ENCODE measurements at regions not wholly inside any gene's neighbourhood (a gene's known extent, or its start where the extent isn't known, plus 50 kb on each side); places are given as distances from the start of the nearest gene placed in this dataset.

DNA sequence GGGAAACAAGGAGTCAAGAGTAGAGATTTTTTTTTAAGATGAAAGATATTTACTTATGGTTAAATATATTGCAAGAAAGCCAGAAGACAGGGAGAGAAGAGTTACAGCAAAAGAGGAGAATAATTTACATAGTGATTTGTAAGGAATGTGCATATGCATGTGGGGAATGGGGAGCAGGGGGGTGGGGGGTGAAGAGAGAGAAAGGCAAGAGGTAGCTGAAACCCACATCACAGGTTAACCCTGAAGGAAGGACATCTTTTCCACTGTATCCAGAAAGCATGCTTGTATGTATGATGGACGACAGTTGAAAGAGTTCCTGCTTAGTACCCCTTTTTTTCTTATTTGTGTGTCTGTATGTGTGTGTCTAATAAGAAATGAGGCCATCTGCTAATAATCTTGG is 371.9 kb downstream of the RAD51AP2 start (continued):
- no peak for TF ChIP-seq JUND (IDR thresholded peaks at IDR 0.05)

DNA sequence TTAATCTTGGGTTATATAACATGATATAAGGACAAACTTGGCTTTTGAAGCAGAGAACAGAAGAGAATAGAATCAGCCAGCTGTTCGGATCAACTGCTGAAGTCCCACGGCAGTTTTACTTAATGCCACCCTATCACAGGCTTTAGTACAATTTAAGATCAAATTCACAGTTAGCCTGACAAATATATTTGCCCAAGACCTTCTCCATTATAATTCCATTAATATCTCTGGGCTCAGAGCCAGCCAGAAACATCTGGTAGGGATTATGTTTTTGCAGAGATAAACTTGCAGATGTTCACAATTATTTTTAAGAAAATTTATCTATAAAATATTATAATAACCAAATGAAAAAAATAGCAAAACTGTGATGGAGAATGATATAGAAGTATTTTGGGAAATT is 381.4 kb downstream of the RAD51AP2 start:
- no peaks in the 10 kb centered on the region for H3K9me2 ChIP-seq (ENCODE audit: insufficient read depth)
- H3K4me1 ChIP-seq (ENCODE audit: control insufficient read depth in 1 of 2, insufficient read depth in 2 of 2, low read length in 2 of 2) = no peaks in the 10 kb centered on the region
- intact Hi-C loops (cut with micrococcal nuclease) = no loop called here
- no peak for TF ChIP-seq CBX3 (IDR thresholded peaks at IDR 0.05; ENCODE audit: low read depth)
- TF ChIP-seq, protein P1, sequence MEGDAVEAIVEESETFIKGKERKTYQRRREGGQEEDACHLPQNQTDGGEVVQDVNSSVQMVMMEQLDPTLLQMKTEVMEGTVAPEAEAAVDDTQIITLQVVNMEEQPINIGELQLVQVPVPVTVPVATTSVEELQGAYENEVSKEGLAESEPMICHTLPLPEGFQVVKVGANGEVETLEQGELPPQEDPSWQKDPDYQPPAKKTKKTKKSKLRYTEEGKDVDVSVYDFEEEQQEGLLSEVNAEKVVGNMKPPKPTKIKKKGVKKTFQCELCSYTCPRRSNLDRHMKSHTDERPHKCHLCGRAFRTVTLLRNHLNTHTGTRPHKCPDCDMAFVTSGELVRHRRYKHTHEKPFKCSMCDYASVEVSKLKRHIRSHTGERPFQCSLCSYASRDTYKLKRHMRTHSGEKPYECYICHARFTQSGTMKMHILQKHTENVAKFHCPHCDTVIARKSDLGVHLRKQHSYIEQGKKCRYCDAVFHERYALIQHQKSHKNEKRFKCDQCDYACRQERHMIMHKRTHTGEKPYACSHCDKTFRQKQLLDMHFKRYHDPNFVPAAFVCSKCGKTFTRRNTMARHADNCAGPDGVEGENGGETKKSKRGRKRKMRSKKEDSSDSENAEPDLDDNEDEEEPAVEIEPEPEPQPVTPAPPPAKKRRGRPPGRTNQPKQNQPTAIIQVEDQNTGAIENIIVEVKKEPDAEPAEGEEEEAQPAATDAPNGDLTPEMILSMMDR (IDR thresholded peaks at IDR 0.05 in 2 of 3, conservative IDR thresholded peaks at IDR 0.05 in 1 of 3; ENCODE audit: borderline replicate concordance in 1 of 3, insufficient read depth in 1 of 3, low read depth in 2 of 3, low read length in 2 of 3) = no peak
- TF ChIP-seq POLR2AphosphoS5 (IDR thresholded peaks at IDR 0.05; ENCODE audit: low read depth, low read length) = no peak
- no peak for TF ChIP-seq FOSL1 (IDR thresholded peaks at IDR 0.05; ENCODE audit: low read depth)
- TF ChIP-seq, protein P2, sequence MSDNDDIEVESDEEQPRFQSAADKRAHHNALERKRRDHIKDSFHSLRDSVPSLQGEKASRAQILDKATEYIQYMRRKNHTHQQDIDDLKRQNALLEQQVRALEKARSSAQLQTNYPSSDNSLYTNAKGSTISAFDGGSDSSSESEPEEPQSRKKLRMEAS (IDR thresholded peaks at IDR 0.05) = no peak
- no peak for TF ChIP-seq ZNF274 (IDR thresholded peaks at IDR 0.05; ENCODE audit: low read depth, low read length)
- no peak for TF ChIP-seq SP1 (IDR thresholded peaks at IDR 0.05; ENCODE audit: low read depth)
- no peak for TF ChIP-seq YY1 (IDR thresholded peaks at IDR 0.05; ENCODE audit: extremely low read depth, insufficient replicate concordance, low read depth, low read length)
- TF ChIP-seq, protein P3, sequence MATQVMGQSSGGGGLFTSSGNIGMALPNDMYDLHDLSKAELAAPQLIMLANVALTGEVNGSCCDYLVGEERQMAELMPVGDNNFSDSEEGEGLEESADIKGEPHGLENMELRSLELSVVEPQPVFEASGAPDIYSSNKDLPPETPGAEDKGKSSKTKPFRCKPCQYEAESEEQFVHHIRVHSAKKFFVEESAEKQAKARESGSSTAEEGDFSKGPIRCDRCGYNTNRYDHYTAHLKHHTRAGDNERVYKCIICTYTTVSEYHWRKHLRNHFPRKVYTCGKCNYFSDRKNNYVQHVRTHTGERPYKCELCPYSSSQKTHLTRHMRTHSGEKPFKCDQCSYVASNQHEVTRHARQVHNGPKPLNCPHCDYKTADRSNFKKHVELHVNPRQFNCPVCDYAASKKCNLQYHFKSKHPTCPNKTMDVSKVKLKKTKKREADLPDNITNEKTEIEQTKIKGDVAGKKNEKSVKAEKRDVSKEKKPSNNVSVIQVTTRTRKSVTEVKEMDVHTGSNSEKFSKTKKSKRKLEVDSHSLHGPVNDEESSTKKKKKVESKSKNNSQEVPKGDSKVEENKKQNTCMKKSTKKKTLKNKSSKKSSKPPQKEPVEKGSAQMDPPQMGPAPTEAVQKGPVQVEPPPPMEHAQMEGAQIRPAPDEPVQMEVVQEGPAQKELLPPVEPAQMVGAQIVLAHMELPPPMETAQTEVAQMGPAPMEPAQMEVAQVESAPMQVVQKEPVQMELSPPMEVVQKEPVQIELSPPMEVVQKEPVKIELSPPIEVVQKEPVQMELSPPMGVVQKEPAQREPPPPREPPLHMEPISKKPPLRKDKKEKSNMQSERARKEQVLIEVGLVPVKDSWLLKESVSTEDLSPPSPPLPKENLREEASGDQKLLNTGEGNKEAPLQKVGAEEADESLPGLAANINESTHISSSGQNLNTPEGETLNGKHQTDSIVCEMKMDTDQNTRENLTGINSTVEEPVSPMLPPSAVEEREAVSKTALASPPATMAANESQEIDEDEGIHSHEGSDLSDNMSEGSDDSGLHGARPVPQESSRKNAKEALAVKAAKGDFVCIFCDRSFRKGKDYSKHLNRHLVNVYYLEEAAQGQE (IDR thresholded peaks at IDR 0.05; ENCODE audit: low read depth) = no peak
- no peak for TF ChIP-seq TCF7L2 (IDR thresholded peaks at IDR 0.05; ENCODE audit: borderline replicate concordance, extremely low read depth, insufficient read depth, insufficient read length)
- no peak for TF ChIP-seq CEBPB (IDR thresholded peaks at IDR 0.05; ENCODE audit: low read depth)
- DNase-seq (ENCODE audit: low read depth, low spot score) = no peak
- H3K36me3 ChIP-seq (ENCODE audit: control insufficient read depth in 1 of 2, insufficient read depth in 2 of 2, low read length in 2 of 2) = no peaks in the 10 kb centered on the region
- ChIA-PET POLR2A (no interaction called here), CTCF (no interaction called here), RAD21 (ENCODE audit: low non-redundant PET in 1 of 2, low total read pairs in 2 of 2, uncharacterized antibody in 2 of 2, unreplicated experiment in 2 of 2) (no interaction called here)
- no peak overlapping the region for H3K4me2 ChIP-seq (ENCODE audit: low read length)
- no peak overlapping the region for H3K9ac ChIP-seq (ENCODE audit: low read length)
- H3K79me2 ChIP-seq (ENCODE audit: insufficient read depth, low read length) = no peaks in the 10 kb centered on the region
- no peaks in the 10 kb centered on the region for H4K20me1 ChIP-seq (ENCODE audit: insufficient read depth)
- H2AFZ ChIP-seq (ENCODE audit: low read depth, low read length, poor library complexity, severe bottlenecking) = no peak overlapping the region
- no peaks in the 10 kb centered on the region for H3K9me3 ChIP-seq (ENCODE audit: control insufficient read depth in 1 of 2, insufficient read depth in 1 of 2, low read depth in 1 of 2, low read length in 2 of 2)
- no peak for ATAC-seq
- peaks cover 23% of the 10 kb centered on the region for H3K27me3 ChIP-seq (ENCODE audit: insufficient read depth, low read length)
- BruUV-seq (replicated peaks) = no TSS peak
- no peak overlapping the region for H3K4me3 ChIP-seq (replicated peaks in 1 of 2; ENCODE audit: low read depth in 1 of 2, low read length in 2 of 2)
- no peak overlapping the region for H3K27ac ChIP-seq (ENCODE audit: low read depth, low read length)

Measured in HCT116 (cell line).